Urinary bladder (tissue), 3 donors: ENCODE measurements at regions not wholly inside any gene's neighbourhood (a gene's known extent, or its start where the extent isn't known, plus 50 kb on each side); places are given as distances from the start of the nearest gene placed in this dataset.

ENCODE experiments used
- DNase-seq: peaks from one replicate; pipeline ENCODE4 v3.0.0-alpha.2; 2015; ENCODE audit errors: extremely low spot score
- H3K27ac ChIP-seq: one replicate; pipeline ENCODE4 v1.5.1; 2013; ENCODE audit warnings: low read depth, mild to moderate bottlenecking, moderate library complexity
- H3K36me3 ChIP-seq: one replicate; pipeline ENCODE4 v1.6.1; 2013; ENCODE audit warnings: mild to moderate bottlenecking, moderate library complexity; ENCODE audit not compliant: insufficient read depth
- H3K4me1 ChIP-seq: one replicate; pipeline ENCODE4 v1.6.1; 2013; ENCODE audit warnings: mild to moderate bottlenecking, moderate library complexity; ENCODE audit not compliant: insufficient read depth
- H3K4me3 ChIP-seq: one replicate; pipeline ENCODE4 v1.5.1; 2013; ENCODE audit warnings: low read depth, low read length
- WGBS: extraction: QIAGEN DNeasy Blood & Tissue Kit; methylation state at CpG from one replicate; pipeline ENCODE4 v1.1.7; 2013; 5-methylcytosine and 5-hydroxymethylcytosine counted together
- donor health status: healthy with polysubstance abuse.
- donor health status: healthy.

DNA sequence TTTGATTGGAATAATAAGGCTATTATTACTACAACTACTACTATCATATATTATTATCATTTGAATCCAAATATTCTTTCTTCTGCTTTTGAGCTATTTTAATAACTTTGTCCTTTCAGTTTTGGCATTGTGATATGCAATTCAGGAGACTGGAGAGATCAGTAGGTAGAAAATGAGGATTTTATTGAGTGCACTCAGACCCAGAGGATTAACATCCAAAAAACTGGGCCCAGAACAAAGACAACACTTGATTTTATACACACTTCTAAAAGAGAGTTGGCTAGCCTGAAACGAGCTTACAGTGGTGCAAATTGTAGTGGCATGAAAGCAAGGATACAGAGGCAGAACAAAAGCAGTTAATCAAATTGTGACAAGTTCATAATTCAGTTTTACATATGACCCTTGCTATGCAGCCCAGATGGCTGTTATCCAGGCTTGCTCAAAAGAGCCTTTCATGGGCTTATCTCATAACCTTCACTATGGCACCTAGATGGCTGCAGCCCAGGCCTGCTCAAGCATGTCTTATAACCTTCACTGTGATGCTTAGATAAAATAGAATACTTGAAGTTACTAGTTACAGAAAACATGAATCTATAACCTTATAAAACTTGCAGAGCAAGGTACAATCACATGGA lies 796.3 kb upstream of the RAG2 start:
- Histone ChIP-seq H3K4me3 (no peak overlapping the region), H3K36me3 (no peaks in the 10 kb centered on the region), H3K27ac (no peak overlapping the region), H3K4me1 (no peaks in the 10 kb centered on the region)
- no peak for DNase-seq
- 52% methylated on average over 1 of the region's 1 CpG for WGBS

DNA sequence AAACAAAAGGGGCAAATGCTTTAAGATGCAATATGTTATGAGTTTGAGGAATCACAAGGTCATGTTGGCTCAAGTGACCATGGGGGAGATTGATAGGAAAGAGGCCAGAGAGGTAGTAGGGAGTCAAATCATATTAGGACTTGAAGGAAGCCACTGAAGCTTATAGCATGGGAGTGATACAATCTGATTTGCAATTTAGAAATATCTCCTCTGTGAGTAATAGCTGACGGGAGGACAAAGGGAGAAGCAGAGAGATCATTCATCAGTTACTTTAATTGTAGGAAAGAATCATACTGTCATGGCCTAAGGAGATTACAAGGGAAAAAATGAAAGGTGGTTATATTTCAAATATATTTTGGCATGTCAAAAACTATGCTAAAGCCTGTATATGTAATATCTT lies 793.6 kb upstream of the RAG2 start:
- no peaks in the 10 kb centered on the region for H3K36me3 ChIP-seq
- no peak overlapping the region for H3K27ac ChIP-seq
- no peak overlapping the region for H3K4me3 ChIP-seq
- no peak for DNase-seq
- WGBS = 93% methylated on average over 1 of the region's 1 CpG
- no peaks in the 10 kb centered on the region for H3K4me1 ChIP-seq

DNA sequence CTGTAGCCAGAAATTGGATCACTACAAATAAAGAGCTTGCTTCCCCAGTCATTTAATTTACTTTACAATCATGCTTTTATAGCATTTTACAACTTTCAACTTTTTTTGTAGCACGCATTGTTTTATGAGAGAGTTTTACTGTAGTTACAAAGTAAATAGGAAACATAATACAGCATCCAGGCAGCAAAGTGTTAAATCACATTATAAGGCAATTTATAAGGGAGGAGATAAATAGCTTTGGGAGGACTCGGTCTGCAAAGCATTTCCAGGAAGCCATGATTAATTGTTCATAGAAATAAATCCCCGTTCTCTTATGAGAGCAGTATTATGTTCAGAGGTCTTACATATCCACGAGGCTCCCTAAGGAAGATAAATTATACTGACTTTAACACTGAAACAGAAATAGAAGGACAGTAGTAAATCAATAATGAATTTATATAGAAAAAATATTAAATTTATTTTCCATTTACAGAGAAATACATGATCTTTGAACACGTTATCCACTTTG lies 792.6 kb upstream of the RAG2 start:
- H3K4me3 ChIP-seq = no peak overlapping the region
- H3K36me3 ChIP-seq = no peaks in the 10 kb centered on the region
- no peak for DNase-seq
- no peaks in the 10 kb centered on the region for H3K4me1 ChIP-seq
- no peak overlapping the region for H3K27ac ChIP-seq
- 36% methylated on average over 5 of the region's 5 CpGs for WGBS

DNA sequence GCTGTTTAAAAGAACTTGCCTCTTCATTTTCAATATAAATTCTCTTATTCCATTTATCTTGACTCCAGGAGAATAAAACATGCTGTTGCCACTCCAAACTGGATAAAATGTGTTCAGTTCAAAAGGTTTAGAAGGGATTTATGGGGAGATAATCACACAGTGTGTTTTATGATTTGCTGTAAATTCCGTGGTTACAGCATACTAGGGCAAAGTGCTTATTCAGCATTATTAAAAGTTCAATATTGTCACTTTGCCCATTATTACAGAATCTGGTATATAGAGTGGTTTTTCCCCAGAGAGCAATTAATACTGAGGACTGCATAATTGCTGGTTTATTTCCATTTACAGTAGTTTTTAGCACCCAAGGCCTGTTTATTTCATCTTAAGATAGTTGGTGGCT lies 780.9 kb upstream of the RAG2 start:
- Histone ChIP-seq H3K27ac (no peak overlapping the region), H3K36me3 (no peaks in the 10 kb centered on the region), H3K4me1 (no peaks in the 10 kb centered on the region), H3K4me3 (no peak overlapping the region)
- WGBS = 17% methylated on average over 1 of the region's 1 CpG
- no peak for DNase-seq

DNA sequence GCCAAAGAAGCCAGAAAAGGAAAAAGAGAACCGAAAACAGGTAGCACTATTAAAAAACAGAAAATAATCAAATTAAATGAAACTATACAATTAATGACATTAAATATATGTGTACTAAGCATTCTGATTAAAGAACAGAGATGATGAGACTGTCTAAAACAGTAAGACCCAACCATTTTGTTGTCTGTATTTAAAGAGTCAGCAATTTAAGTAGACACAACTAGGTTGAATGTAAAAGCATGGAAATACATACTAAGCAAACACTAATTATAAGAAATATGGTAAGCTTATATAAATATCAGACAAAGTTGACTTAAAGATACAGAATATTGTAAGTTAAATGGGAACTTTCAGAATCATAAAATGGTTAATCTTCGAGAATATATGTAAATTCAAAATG lies 774.6 kb upstream of the RAG2 start:
- DNase-seq = no peak
- Histone ChIP-seq H3K4me3 (no peak overlapping the region), H3K36me3 (no peaks in the 10 kb centered on the region), H3K4me1 (no peaks in the 10 kb centered on the region), H3K27ac (no peak overlapping the region)
- WGBS = 89% methylated on average over 2 of the region's 2 CpGs

DNA sequence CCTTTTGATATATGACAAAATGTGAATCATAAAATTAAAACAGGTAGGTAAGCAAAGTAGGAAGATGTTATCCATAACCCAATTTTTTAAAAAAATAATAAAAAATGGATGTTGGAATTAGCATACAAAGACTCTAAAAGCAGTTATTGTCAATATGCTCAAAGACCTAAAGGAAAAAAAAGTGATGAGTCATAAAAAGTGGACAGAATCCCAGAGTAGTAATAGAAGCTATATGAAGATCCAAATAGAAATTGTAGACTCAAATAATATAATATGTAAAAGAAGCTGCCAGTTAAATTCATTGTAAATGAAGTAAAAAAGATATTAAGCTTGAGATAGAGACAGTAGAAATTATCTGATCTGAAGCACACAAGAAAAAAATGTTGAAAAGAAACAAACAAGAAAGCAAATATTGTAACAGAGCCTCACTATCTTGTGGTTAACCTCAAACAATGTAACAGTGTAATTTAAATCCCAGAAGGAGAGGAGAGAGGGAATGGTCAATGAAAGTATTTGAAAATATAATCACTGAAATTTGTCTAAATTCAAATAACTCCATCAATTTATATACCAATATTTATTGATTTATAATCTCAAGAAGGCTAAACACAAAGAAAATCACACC lies 773.4 kb upstream of the RAG2 start:
- DNase-seq = no peak
- H3K36me3 ChIP-seq = no peaks in the 10 kb centered on the region
- H3K4me1 ChIP-seq = no peaks in the 10 kb centered on the region
- no peak overlapping the region for H3K27ac ChIP-seq
- no peak overlapping the region for H3K4me3 ChIP-seq

DNA sequence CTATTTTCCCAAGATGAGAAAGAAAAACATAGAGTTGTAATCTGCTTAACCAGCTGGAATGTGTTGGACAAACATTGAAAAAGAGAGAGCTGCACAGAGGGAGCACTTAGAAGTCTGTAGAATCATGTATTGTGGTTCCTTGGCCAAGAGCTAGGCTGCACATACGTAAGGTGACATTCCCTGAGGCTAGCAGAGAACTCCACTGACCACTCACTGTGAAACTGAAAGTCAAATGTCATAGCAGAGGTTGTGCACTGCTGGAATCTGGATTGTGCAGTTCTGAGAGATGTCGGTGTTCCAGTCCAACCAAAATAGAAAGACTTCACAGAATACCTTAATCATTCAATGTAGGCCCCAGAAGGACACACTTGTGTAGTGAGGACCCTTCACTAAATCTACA lies 772.8 kb upstream of the RAG2 start:
- WGBS = 89% methylated on average over 2 of the region's 2 CpGs
- Histone ChIP-seq H3K27ac (no peak overlapping the region), H3K4me1 (no peaks in the 10 kb centered on the region), H3K36me3 (no peaks in the 10 kb centered on the region), H3K4me3 (no peak overlapping the region)
- no peak for DNase-seq

DNA sequence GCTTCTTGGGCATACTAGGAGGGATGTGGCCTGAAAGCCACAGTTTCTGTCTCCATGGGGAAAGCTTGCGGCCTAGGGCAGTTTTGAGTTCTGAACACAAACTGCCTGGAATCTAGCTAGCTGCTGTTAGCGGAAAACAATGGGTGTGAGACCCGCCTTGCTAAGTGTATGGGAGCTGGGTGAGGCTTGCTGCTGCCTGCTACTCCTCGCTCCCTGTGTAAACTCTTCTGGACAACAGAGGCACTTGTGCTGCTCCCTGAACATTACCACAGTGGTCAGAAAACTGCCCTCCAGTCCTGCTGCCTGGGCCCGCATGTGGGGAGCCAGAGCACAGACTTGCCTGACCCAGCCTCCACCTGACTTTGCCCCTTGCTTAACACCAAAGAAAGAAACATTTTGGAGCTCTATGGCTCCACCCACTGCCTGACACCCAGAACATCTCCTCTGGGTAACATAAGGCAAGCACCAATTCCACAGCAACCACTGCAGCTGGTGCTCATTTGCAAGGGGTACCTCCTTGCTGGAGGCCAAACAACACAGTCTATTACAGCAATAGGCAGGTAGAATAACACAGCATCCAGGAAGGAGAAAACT lies 766.3 kb upstream of the RAG2 start:
- H3K27ac ChIP-seq = no peak overlapping the region
- WGBS = 93% methylated on average over 5 of the region's 5 CpGs
- DNase-seq = no peak
- no peaks in the 10 kb centered on the region for H3K4me1 ChIP-seq
- H3K36me3 ChIP-seq = no peaks in the 10 kb centered on the region
- no peak overlapping the region for H3K4me3 ChIP-seq

DNA sequence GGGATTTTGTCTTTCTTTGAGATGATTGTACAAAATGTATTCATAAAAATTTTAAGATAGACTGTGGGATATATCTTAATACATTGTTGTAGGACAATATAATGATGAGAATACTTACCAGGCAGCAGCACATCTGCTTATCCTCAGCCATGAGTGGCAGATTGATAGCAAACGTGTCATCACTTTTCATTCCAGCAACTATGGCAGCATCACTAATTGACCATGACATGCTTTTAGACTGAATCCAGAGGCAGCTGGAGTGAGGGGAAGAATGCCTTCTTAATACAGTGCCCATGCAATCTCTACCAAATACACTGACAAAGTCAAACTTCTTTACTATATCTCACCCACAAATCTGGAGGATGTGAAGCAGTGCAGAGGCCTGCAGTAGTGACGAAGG lies 755.2 kb upstream of the RAG2 start:
- no peak overlapping the region for H3K4me3 ChIP-seq
- WGBS = 67% methylated on average over 2 of the region's 2 CpGs
- no peaks in the 10 kb centered on the region for H3K4me1 ChIP-seq
- DNase-seq = no peak
- no peaks in the 10 kb centered on the region for H3K36me3 ChIP-seq
- H3K27ac ChIP-seq = no peak overlapping the region

DNA sequence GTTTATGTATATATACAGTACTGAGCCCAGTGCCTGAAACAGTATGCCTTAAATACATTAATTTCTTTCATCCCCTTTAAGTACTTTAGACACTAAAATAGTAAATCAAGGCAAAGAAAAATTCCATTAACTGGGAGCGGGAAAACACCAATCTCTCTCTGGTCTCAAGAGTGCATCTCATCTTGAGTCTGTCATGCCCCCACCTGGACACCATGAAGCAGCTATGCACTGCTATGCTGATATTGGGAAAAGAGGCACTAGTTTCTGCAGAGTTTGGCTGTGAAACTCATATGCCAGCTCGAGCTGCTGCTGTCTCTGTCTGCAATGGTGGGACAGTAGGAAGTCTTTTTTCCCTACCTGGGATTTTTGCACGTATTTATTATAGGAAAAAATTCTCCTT lies 754.4 kb upstream of the RAG2 start:
- 77% methylated on average over 3 of the region's 3 CpGs for WGBS
- no peak overlapping the region for H3K4me3 ChIP-seq
- no peaks in the 10 kb centered on the region for H3K36me3 ChIP-seq
- H3K4me1 ChIP-seq = no peaks in the 10 kb centered on the region
- no peak overlapping the region for H3K27ac ChIP-seq
- no peak for DNase-seq

DNA sequence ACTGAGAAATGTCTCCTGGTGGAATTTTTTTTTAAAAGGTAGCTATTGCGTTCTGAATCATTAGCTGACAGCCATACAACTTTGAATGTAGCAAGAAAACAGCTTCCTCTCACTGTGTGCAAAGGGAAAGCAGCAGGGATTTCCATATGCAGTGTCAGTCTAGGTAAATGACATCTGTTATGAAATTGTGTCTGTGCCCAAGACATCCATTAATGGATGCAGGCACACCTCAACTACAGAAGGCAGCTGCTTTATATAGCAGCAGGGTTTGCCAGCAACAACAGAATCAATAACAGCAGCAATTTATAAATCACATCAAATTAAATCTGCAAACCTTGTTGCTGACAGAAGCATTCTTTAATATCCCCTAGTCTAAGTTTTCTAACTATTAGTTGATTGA lies 745.3 kb upstream of the RAG2 start:
- no peak overlapping the region for H3K4me3 ChIP-seq
- DNase-seq = no peak
- 85% methylated on average over 1 of the region's 1 CpG for WGBS
- no peak overlapping the region for H3K27ac ChIP-seq
- H3K36me3 ChIP-seq = no peaks in the 10 kb centered on the region
- H3K4me1 ChIP-seq = no peaks in the 10 kb centered on the region

DNA sequence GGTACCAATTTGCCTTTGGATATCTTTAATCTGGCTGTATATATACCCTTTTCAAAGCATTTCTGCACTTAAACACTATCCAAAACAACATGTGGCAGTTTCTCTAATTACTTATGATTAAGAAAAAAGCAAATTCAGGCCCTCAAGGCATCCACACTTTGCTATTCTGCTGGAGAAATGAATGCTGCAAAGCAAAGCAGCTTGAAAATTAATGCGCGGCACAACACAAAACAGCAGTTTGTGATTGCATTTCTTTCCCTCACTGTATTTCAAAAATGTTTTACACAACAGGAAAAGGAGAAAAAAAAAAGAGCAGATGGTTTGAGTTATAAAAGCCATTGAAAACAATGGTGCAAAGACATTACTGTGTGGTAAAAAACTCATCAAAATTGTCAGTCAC lies 738.4 kb upstream of the RAG2 start:
- Histone ChIP-seq H3K27ac (no peak overlapping the region), H3K4me3 (no peak overlapping the region), H3K36me3 (no peaks in the 10 kb centered on the region), H3K4me1 (no peaks in the 10 kb centered on the region)
- no peak for DNase-seq
- 94% methylated on average over 2 of the region's 2 CpGs for WGBS

DNA sequence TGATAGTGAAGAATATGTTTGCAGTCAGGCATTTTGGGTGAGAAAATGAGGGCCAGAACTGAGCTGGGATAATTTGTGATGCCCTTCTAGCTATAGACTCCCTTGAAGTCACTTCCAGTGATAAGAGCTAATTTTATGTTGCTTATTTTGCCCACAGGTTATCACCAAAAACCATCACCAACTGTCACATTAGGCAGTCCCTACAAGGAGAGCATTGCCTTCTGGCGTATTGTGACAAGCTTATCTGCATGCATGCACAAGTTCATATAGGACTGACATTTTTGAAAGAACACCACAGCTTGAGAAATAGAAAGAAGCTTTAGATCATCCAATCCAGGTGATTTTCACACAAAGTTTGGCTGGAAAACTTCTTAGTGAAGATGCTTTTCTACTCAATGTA lies 735.3 kb upstream of the RAG2 start:
- 87% methylated on average over 1 of the region's 1 CpG for WGBS
- DNase-seq = no peak
- no peaks in the 10 kb centered on the region for H3K36me3 ChIP-seq
- no peak overlapping the region for H3K4me3 ChIP-seq
- no peaks in the 10 kb centered on the region for H3K4me1 ChIP-seq
- H3K27ac ChIP-seq = no peak overlapping the region

DNA sequence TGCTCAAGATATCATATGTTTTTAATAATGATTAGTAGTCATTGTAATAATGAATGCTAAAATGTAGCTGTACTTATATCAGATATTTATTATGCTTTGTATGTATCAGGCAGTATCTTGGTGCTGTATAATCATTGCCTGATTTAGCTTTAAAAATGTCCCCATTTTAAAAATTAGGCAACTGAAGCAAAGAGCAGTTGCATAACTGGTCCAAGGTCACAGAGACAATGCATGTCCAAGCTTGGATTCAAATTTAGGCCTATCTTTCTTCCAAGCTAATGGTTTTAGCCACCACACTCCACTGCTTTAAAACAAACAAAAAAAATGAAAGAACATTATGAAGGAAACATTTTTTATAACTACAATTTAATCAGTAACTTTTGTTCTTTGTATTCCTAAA lies 725.8 kb upstream of the RAG2 start:
- H3K4me3 ChIP-seq = no peak overlapping the region
- no peak for DNase-seq
- no peaks in the 10 kb centered on the region for H3K4me1 ChIP-seq
- H3K36me3 ChIP-seq = no peaks in the 10 kb centered on the region
- no peak overlapping the region for H3K27ac ChIP-seq
